Stimulated activated CD4-positive, alpha-beta T cell treated with anti-CD3 and anti-CD28 coated beads, Interleukin-12 subunit alpha, Interleukin-12 subunit beta, amount 100 ng/mL, for 48 hours (primary cell): ENCODE measurements at regions not wholly inside any gene's neighbourhood (a gene's known extent, or its start where the extent isn't known, plus 50 kb on each side); places are given as distances from the start of the nearest gene placed in this dataset.
"Not testable (repeated sequence)": the region's sequence is repeated elsewhere in the genome, so short reads cannot be mapped to it uniquely, and the experiment has no call there.

Experiments used
- DNase-seq, 3 donors: peaks; one replicate each; pipeline ENCODE4 v3.0.0-alpha.2; 2020; ENCODE audit warnings: low read depth in 2 of 3, low spot score in 1 of 3

DNA sequence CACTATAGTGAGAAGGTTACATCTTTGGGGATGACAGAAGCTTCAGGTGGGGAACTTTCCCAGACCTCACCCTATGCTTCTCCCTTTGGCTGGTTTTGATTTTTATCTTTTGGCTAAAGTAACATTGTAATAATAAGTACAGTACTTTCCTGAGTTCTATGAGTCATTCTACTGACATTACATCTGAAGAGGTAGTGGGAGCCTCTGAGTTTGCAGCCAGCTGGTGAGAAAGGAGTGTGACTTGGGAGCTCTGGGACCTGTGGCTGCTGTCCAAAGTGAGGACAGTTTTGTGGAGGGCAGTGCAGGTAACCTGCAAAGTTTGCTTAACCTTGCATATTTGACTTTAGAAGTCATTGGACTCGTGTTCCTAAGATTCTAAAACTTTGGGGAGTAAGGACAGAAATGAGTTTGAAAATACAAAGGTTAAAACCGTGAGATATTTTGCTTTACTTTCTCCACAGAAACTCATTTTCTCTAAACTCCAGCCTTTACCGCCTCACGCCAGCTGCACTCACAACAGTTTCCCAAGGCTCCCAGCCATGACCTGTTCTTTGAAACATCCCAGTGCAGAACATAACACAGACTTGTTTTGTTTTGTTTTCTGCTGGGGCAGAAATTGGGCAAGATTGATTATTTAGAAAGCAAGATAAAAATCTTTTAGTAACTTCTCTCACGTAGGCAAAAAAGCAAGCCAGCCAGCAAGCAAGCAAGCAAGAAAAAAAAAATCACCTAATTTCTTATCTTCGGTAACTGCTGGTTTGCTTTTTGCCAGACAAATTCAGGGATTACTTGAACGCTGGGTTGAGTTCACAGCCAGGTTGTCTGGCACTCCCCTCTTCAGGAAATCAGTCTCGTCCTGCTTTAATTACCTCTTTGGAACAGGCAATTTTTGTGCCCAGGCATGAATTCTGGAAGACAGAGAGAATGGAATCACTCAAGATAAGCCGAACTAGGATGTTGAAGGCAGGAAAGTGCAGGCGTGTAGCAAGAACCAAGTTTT, 478.3 kb upstream of the ISX start:
- DNase-seq, result no peak

DNA sequence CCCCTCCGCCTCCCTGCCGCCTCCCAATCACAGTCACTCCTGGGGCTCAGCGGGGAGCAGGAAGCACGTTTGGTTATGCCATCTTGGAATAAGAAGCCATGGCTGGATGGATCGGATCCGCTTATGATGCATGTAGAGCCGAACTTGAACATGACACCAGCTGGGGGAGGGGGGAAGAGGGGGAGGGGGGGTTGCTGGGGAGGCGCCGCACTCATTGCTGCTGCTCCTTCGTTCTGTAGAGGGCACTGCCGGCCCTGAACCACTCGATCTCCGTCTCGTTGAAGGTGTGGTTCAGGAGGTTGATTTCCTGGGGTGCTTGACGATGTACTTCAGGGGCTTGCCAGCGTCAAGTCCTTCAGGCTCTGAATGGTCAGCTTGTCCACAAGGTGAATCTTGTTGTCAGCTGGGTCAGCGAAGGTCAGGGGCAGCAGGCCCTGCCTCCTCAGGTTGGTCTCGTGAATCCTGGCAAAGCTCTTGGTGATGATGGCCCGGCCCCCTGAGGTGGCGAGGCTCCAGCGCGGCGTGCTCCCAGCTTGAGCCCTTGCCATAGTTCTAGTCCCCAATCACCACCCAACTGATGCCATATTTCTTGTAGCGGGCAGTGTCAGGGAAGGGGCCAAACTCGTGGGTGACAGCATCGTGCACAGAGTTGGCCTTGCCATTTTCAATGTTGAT, 476.9 kb upstream of the ISX start:
- no peak for DNase-seq

DNA sequence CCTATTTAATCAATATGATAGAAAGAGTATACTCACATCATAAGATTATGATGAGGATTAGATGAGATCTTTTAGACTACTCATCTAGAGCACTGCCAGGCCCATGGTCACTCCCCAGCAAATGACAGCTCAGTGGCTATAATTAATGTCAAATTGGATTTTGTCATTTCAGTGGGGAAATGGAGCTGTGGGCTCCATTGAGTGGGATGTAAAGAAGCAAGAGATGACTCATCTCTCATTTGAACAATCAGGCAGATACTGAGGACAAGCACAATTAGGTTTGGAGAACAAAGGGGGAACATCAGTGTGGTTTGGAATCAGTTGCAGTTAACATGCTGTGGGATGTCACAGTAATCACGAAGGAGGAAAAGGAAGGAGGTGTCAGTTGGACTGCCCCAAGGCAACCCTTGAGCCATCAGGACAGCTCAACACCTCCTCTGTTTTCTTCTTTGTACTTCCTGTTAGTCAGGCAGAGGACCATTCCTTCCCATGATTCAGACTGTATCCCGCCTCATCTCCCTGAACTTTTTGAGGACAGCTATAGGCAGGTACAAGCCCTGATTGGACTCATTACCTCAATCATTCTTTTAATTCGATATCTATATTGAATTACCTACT, 473.7 kb upstream of the ISX start:
- no peak for DNase-seq

DNA sequence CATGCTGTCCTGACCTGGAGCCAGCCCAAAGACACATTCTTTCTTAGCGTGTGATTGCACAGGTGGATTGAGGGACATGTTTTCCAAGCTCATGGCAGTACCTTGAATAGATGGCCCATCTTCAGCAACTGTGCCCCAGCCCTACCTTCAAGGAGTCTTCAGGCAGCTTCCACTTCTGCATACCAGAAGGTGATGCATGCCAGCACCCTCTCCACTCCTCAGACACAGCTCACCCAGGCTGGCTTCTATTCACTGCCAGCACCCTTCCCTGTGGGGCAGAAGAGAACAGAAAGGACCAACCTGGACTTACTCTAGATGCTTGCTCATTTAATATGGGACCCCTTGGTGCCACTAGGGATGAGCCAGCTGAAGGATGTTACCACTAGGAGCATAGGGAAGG, 466.4 kb upstream of the ISX start:
- DNase-seq, result no peak

DNA sequence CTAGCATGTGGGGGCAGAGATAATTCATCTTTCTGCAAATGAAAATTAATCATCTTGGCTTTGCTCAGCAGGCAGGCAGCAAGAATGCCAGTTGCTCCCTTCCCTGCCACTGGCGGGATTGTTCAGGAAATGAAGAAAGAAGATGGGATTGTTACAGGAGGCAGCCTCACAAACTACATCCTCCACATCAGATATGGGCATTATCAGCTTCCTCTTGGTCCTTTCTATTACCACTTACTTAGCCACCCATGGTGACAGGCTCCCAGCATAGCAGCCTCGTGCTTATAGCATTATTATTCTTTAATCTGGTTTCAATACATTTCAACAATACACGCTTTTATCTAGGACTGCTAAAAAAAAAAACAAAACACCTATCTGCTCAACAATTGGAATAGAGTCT, 461.6 kb upstream of the ISX start:
- DNase-seq, result no peak

DNA sequence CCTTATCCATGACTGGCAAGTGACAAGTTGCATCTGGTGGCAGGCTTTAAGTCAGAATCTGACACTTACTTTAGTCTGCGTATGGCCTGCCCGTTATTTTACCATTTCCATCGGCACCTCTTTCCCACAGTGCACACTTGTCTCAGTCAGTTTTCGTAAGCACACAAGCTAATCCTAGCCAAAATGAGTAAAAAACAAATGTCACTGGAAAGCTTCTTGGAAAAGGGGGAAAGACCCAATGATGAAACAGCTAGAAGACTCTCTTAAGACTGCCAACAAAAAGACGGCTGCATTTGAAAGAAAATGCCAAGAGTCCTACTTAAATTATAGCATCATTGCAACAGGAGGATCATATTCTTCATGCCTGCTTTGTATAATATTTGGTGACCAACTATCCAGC, 457.9 kb upstream of the ISX start:
- no peak for DNase-seq

DNA sequence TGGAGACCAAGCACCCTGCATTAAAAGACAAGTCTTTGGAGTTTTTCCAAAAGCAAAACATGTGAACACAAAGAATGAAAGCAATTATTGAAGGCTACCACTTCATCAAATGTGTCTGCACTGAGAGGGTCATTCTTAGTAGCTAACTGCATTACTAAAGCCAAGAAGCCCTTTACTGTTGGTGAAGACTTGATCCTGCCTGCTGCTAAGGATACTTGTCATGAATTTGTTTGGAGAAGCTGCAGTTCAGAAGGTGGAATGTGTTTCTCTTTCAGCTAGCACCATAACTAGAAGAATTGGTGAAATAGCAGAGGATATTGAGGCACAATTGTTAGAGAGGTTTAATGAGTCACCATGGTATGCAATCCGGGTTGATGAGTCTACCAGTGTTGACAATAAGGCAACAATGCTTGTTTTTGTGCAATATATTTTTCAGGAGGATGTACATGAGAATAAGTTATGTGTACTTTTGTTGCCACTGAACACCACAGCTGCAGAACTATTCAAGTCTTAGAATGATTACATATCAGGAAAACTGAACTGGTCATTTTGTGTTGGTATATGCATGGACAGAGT, 457.3 kb upstream of the ISX start:
- no peak for DNase-seq

DNA sequence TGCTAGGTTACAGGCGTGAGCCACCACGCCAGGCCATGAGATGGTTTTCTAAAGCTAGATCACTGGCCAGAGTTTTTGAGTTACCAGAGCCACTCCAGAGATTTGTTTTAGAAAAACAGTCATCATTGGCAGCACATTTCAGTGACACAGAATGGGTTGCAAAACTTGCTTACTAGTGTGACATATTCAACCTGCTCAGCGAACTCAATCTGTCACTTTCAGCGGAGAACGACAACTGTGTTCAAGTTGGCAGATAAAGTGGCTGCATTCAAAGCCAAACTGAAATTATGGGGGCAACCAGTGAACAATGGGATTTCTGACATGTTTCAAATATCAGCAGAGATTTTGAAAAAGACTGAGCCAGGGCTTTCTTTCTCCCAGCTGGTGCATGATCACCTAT, 456.3 kb upstream of the ISX start:
- no peak for DNase-seq

DNA sequence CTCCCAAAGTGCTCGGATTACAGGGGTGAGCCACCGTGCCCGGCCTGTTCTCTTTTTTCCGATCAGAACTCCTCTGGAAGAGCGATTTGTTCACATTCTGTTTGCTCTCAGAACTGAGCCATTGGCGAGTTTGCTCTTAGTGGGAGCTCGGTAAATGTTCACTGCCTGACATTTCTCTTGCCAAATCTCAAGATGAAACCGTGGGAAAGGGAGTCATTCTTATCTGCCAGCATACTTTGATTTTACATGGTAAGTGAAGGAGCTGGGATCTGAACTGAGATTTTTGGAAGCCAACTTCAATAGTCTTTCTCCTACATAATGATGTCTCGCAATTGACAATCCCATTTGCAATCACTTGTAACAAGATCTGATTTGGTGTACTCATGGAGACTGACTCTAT, 445.8 kb upstream of the ISX start:
- no peak for DNase-seq

DNA sequence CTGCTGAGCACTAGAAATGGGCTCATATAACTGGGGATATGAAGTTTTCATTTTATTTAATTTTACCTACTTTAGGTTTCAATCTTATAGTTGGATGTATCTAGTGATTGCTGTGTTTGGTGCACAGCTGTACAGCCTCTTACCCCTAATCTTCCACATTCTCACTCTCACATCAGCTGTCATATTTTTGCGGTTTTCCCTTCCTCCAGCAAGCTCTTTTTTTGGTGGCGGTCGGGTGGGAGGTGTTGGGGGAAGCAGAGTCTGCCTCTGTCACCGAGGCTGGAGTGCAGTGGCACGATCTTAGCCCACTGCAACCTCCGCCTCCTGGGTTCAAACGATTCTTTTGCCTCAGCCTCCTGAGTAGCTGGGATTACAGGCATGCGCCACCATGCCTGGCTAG, 445.1 kb upstream of the ISX start:
- DNase-seq, result no peak

DNA sequence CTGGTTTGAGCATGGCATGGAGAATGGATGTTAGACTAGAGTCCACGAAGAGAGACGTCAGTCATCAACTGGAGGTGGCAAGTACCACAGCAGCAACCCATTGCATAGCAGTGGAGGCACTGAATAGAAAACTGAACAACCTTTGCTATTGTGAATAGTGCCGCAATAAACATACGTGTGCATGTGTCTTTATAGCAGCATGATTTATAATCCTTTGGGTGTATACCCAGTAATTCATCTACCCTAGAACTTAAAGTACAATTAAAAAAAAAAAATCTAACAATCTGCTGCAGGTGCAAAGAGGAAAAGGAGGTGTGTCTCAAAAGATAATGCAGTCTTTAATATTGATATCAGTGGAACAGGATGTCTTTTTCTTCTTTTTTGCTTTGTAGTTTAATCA, 443.4 kb upstream of the ISX start:
- DNase-seq, result no peak

DNA sequence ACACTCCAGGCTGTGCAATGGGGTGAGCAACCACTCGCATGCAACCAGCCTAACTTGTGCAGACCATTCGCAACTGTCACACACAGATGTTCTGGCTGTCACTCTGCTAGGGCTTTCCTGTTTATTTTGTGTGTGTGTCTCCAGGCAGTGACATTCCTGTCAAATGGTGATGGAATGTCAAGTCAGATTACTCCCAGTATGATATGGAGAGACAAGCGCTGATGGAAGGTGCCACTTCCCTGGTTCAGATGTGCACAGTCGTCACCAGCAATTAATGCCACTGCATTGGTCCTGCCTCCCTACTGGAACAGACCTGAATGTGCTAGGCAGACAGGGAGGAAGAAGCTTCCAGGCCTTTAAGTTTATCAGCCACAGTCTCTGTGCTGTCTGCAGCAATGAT, 442.4 kb upstream of the ISX start:
- no peak for DNase-seq

DNA sequence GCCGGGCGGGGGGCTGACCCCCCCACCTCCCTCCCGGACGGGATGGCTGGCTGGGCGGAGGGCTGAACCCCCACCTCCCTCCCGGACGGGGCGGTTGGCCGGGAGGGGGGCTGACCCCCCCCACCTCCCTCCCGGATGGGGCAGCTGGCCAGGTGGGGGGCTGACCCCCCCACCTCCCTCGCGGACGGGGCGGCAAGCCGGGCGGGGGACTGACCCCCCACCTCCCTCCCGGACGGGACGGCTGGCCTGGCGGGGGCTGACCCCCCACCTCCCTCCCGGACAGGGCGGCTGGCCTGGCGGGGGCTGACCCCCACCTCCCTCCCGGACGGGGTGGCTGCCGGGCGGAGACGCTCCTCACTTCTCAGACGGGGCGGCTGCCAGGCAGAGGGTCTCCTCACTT, 440.1 kb upstream of the ISX start:
- DNase-seq, result not testable (repeated sequence)

DNA sequence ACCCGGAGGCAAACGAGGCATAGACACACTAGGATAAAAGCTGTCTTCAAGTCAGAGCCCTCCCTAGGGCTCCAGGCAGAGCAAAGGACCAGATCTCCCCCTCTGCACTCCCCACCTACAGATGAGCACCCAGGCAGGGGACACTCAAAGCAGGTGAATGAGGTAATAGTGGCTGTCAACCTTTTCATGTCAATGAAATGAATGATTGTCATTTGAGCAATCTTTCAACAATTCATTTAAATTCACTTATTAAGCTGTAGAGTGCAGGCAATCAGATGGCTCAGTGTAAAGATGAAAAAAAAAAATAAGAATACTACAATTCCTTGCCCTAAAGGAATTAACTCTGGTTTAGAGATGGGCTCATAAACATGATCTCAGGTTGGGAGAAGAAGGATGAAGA, 427.8 kb upstream of the ISX start:
- DNase-seq, result no peak

DNA sequence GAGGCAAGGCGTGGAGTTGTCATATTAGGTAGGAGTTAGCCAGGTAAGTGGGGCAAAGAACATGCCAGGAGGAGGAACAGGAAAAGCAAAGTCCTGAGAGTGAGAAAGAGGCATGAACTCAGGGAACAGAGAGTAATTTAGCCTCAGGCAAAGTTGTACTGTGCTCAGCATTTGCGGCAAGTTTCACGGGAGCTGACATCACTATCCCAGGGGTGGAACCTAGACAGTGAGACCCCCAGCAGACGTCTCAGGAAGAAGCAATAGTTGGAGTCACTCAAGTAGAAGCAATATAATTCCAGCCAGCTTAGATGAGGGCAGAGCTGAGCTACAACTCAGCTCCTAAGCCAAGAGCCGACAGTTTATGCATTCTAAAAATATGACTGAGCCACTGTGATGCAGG, 426.0 kb upstream of the ISX start:
- DNase-seq, result no peak

DNA sequence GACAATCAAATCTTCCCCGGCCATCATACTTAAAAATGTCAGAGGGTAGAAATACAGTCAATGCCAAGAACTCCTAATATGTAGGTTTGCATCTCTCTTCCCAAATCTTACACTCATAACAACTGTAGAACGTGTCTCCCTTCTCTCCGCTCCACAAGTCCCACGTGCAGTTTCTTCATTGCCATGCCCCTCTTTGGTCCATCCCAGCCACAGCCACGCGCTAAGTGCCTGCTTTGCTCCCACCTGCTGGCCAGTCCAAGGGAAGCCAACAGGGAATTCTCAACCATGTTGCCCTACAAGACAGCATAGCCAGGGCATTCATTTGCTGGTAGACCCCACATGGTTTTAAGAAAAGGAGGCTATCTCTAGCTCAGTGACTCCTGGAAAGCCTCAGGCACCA, 420.6 kb upstream of the ISX start:
- DNase-seq, result no peak

DNA sequence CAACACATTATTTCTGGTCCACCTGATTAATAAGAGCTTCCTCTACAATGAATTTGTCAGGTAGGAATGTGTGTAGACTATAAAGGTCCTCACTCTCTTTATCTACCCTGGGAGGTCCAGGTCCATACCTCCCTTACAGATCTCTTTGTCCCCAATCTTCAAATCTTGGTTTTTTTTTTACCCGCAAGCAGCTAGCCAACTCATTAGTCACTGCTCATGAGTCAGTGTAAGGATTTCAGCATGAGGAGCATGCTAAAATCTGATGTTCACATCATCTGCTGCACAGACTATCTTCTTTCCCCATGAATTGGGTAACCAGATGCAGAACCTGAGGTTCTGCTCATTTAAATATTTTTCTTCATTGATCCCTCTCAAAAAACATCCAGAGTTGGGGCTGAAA, 397.0 kb upstream of the ISX start:
- DNase-seq, result no peak

DNA sequence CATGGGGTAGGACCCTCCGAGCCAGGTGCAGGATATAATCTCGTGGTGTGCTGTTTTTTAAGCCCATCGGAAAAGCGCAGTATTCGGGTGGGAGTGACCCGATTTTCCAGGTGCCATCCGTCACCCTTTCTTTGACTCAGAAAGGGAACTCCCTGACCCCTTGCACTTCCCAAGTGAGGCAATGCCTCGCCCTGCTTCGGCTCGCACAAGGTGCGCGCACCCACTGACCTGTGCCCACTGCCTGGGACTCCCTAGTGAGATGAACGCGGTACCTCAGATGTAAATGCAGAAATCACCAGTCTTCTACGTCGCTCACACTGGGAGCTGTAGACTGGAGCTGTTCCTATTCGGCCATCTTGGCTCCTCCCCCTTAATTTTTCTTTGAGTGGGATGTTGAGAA, 382.9 kb upstream of the ISX start:
- not testable (repeated sequence) for DNase-seq

DNA sequence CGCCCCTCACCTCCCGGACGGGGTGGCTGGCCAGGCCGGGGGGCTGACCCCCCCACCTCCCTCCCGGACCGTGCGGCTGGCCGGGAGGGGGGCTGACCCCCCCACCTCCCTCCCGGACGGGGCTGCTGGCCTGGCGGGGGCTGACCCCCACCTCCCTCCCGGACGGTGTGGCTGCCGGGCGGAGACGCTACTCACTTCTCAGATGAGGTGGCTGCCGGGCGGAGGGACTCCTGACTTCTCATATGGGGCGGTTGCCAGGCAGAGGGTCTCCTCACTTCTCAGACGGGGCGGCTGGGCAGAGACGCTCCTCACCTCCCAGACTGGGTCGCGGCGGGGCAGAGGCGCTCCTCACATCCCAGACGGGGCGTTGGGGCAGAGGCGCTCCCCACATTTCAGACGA, 381.7 kb upstream of the ISX start:
- not testable (repeated sequence) for DNase-seq

DNA sequence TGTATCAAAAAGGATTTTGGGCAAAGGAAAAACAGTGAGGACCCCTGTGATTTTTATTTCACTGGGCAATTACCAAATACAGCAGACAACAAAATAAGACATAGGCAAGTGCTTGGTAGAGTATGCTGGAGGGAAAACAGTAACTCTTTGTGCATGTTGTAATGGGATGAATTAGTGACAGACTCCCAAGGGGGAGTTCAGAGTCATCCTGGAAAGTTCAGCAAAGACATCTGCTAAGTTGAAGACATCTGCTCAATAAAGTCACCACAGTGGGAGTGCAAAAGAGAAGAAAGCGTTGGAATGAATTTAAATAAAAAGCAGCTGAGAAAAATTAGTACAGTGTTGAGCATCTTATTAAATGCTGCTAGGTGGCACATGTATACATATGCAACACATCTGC, 378.8 kb upstream of the ISX start:
- no peak for DNase-seq

DNA sequence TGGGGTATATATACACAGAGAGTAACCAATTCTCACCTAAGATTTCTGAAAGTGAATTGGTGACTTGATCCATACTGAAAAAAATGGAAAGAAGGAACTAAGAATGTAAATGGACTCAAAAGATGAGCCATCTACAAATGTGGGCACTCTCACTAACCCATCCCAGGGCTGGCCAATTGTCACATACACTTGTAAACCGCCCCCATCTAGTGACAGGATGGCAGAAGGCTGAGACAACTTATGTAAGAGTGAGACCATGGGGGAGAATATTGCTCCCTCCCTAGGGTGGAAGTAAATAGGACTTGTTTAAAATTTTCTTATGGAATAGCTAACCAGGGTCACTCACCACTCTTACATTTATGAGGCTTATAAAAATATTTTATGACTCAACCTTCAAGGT, 377.1 kb upstream of the ISX start:
- DNase-seq, result no peak

DNA sequence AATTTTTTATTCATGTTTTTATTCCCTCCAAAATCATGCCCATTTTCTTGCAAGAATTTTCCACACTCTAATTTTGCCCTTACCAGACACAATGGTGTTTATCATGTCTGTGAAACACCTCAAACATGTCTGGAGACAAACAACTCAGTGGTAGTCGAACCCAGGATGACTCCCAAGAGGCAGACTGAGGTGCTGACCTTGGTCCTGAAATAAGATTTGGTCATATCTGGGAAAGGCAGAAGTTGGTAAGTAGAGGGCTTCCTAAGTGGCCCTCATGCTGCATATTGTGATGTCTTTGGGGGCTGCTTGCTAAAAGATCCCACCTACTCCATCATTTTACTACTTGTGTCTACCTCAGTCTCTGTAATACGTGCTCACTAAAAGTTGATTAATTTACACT, 369.4 kb upstream of the ISX start:
- no peak for DNase-seq
